CD1c-positive myeloid dendritic cell (primary cell): ENCODE measurements at regions not wholly inside any gene's neighbourhood (a gene's known extent, or its start where the extent isn't known, plus 50 kb on each side); places are given as distances from the start of the nearest gene placed in this dataset.
"Not testable (repeated sequence)": the region's sequence is repeated elsewhere in the genome, so short reads cannot be mapped to it uniquely, and the experiment has no call there.

ENCODE experiments used
- DNase-seq: peaks from one replicate; pipeline ENCODE4 v3.0.0-alpha.2; 2016; ENCODE audit errors: extremely low spot score

- no peak for DNase-seq
These were observed 364.3 kb upstream of the CDH10 start for GRCh38 chr5:25009063-25009462.

GRCh38 chr5:25006734-25007133, 362.0 kb upstream of the CDH10 start:
- no peak for DNase-seq

- DNase-seq, result no peak
These were observed 361.5 kb upstream of the CDH10 start for GRCh38 chr5:25006237-25006636.

GRCh38 chr5:25005431-25005830, 360.7 kb upstream of the CDH10 start:
- DNase-seq, result no peak

GRCh38 chr5:25002371-25002770, 357.6 kb upstream of the CDH10 start:
- no peak for DNase-seq

- DNase-seq, result no peak
These were observed 355.0 kb upstream of the CDH10 start for GRCh38 chr5:24999732-25000131.

GRCh38 chr5:24998641-24999040, 353.9 kb upstream of the CDH10 start:
- DNase-seq, result no peak

GRCh38 chr5:24986326-24986725, 341.5 kb upstream of the CDH10 start:
- DNase-seq, result no peak

GRCh38 chr5:24978552-24978951, 333.8 kb upstream of the CDH10 start:
- not testable (repeated sequence) for DNase-seq

- no peak for DNase-seq
These were observed 318.8 kb upstream of the CDH10 start for GRCh38 chr5:24963611-24964010.

- DNase-seq, result no peak
These were observed 278.6 kb upstream of the CDH10 start for GRCh38 chr5:24923400-24923799.

- DNase-seq, result no peak
These were observed 273.9 kb upstream of the CDH10 start for GRCh38 chr5:24918676-24919075.

GRCh38 chr5:24916863-24917262, 272.1 kb upstream of the CDH10 start:
- DNase-seq, result no peak

- no peak for DNase-seq
These were observed 264.4 kb upstream of the CDH10 start for GRCh38 chr5:24909210-24909609.

GRCh38 chr5:24906689-24907088, 261.9 kb upstream of the CDH10 start:
- no peak for DNase-seq

- no peak for DNase-seq
These were observed 260.3 kb upstream of the CDH10 start for GRCh38 chr5:24904981-24905517.

GRCh38 chr5:24899180-24899579, 254.4 kb upstream of the CDH10 start:
- DNase-seq, result no peak

GRCh38 chr5:24864244-24864643, 219.5 kb upstream of the CDH10 start:
- no peak for DNase-seq

GRCh38 chr5:24862117-24862516, 217.3 kb upstream of the CDH10 start:
- no peak for DNase-seq

GRCh38 chr5:24855485-24855884, 210.7 kb upstream of the CDH10 start:
- DNase-seq, result no peak

GRCh38 chr5:24854850-24855249, 210.1 kb upstream of the CDH10 start:
- DNase-seq, result no peak

GRCh38 chr5:24854350-24854749, 209.6 kb upstream of the CDH10 start:
- DNase-seq, result no peak

- DNase-seq, result no peak
These were observed 206.2 kb upstream of the CDH10 start for GRCh38 chr5:24850926-24851486.

GRCh38 chr5:24849210-24849609, 204.4 kb upstream of the CDH10 start:
- DNase-seq, result no peak
